OCI-M1 (cell line): ENCODE measurements at regions not wholly inside any gene's neighbourhood (a gene's known extent, or its start where the extent isn't known, plus 50 kb on each side); places are given as distances from the start of the nearest gene placed in this dataset.
A peak's percentile ranks its signal among the peaks of the same experiment; 100 is the strongest.

ENCODE experiments used
- DNase-seq: peaks from one replicate; lab custom pipeline; 2025; lab: John Stamatoyannopoulos, UW

DNA sequence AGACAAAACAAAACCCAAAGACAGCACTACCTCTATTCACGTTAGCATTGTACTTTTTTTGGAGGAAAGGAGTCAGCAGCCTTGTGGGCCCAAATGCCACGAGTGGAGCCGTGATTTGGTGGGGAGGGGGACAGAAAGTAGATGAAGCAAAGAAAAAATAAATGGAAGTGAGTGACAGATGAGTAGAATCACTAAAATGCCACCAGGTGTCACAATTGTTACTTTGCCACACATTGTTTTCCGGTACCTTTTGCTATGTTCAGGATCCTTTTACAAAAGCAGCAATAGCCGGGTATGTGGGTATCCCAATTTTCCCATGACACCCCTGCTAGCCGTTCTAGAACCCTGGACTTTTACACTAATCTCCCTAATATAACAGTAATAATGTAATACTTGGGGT is 85.0 kb upstream of the AK4 start:
- DNase-seq = peak; percentile 32

DNA sequence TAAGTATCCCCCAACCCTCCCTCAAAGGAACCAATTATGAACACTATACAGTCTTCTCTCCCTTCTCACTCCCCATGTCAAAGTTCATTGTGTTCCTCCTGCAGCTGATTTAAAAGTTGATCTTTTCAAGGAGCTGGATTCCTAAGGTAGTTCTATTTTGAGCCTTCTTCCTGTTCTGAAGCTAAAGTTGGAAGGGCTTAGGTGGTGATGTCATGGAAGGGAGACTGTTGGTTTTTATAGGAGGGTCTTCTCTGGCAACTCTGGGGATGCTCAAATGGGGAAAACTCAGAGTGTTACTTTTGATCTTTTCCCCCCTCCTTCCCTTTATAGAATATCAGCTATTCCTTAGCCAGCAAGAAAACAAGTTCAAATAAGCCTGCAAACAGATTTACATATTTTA is 83.0 kb upstream of the AK4 start:
- no peak for DNase-seq

DNA sequence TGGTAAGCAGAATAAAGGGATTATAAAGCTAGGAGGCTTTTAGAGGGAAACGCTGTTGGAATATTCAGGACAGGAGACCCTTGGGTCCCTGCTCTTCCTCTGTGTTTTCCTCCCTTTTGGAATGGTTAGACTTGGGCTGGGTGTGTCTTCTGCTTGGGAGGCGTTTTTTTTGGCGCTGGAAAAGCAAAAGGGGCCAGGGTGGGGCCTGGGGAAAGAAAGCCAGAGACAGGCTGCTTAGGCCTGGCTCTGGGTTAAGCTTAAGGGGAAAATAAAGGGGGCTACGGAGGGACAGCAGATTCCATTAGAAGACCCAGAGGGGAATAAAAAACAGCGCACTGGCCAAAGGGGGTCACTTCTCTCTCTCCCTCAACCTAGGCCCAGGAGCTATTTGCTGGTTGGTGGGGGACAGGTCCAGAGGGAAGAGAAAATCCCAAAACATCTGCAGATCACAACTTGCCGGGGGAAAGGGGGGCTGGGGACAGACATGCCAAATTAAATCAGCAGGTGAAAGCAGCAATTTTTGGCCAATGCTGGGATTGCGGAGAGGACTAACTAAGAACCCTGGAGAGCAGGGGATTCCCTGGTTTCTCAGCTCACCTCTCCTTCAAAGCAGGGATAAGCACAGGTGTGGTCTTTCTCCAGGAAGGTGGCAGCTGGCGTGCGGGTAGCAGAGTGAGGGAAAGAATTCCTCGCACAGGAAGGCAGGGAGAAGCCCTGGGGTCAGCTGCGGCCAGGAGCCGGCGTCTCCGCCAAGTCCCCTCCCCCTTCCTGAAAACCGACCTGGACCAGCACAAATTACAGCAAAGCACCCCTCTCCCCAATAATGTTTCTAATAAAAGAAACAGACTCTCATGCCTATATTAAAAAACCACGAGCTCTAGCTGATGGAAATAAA is 82.2 kb upstream of the AK4 start:
- DNase-seq = peak; percentile 45

- DNase-seq = no peak
These were observed 81.6 kb upstream of the AK4 start for GRCh38 chr1:65066419-65066765.

DNA sequence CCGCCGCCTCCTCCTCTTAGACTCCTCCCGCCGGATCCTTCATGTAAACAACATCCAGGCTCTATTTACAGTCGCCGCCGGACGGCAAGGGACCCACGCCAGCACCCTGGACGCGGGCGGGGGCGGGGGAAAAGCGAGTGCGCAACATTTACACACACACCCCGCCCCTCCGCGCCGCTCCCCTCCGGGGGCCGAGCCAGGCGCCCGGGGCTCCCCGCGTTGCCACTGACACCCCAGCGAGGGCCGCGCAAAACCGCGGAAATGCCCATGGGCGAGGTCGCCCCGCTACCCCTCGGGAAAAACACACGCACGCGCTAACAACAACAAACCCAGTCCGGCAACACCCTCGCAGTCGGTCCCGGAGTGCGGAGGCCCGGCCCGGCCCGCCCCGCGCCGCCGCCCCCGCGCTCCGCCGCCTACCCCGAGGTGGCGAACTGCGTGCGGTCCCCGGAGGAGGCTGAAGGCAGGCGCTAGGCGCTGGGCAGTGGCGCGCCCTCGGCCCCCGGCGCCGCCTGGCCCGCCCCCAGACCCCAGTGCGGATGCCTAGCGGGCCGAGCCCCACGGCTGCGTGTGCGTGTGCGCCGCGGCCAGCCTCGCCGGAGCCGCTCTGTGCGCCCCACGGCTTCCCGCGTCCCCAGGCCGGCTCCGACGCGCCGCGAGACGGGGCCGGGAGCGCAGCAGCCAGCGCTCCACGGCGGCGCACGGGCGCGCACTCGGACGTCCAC is 81.1 kb upstream of the AK4 start:
- DNase-seq = peak; percentile 83

DNA sequence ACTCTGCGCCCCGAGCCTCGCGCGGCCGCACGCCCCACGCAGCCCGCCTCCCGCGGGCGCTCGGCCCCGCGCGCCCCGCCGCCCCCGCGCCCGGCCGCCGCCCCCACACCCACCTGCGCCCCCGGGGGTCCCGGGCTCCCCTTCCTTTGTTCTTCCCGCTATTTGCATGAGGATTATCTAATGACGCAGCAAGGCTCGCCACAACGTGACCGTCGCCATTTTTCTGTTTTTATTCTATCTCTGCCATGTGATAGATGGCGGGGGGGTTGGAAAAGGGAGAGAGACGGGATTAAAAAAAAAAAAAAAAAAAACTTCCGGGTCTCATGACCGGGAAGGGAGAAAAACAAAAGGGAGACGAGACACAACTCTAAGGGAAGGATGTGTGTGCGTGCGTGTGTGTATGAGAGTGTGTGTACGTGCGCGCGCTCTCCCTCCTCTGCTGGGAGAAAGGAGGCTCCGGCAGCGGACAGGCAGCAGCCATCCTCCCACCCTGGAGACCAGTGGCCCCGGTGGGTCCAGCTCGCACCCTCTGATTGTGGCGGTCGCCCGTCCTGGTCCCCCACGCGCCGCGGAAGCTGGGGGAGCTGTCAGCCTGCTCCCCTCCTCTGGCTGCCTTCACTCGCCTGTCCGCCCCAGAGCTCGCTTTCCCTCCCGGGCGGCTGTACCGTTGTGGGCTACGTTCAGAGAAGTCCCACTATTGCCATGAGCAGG is 80.4 kb upstream of the AK4 start:
- DNase-seq = peak; percentile 86

GRCh38 chr1:65068202-65069010 is 79.6 kb upstream of the AK4 start:
- DNase-seq = peak; percentile 85

- DNase-seq = no peak
These were observed 78.9 kb upstream of the AK4 start for GRCh38 chr1:65069011-65069565.

- no peak for DNase-seq
These were observed 75.2 kb upstream of the AK4 start for GRCh38 chr1:65072845-65073244.

DNA sequence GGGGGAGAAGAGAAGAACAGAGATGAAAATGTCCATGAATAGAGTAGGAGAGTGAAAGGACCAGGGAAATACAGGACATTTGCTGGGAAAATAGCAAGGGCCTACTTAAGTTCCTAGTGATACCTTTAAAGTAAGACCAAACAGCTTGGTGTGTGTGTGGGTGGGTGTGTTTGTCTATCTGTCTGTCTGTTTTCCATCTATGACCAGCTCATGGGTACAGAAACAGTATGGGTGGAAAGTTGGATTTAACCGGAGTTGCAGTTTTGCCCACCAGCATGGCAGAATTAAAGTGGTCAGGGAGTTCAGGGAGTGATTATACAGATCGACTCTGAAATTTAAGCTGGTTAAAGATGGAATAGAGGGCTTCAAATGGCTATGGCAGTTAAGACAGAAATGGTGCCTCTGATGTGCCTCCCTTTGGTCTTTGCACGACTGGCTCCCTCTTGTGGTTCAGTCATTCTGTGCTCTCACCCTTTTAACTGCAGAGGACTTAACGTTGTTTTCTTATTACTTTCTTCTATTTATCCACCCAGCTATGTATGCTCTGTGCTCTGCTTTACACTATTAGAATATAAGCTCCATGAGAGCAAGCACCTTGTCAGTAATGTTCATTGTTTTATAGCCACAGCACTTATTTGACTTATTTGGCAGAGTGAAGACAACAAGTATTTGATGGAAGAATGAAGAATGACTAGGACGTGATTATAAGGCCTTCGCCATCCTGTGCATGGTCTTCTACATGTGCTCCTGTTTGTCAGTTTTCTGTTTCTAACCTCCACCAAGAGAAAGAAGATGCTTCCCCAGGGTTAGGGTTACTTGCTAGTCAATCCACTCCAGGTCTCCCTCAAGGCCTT is 72.7 kb upstream of the AK4 start:
- peak; percentile 82 for DNase-seq

DNA sequence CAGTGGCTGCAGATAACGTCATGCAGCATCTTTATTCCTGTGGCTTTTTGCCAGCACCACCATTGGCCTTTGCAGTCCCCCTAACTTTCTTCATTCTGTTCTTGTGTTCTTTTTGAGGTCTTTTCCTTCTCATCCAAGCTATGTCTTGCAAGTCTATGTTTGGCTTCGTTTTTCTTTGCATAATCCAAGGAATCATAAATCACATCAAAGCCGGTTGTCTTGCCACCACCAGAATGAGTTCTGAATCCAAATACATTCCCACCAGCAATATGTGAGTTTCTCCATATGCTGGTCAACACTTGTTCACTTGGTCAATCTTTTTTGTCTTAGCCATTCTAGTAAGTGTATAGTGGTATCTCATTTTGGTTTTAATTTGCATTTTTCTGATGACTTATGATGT is 70.6 kb upstream of the AK4 start:
- DNase-seq = no peak

- DNase-seq = no peak
These were observed 68.1 kb upstream of the AK4 start for GRCh38 chr1:65079941-65080340.

DNA sequence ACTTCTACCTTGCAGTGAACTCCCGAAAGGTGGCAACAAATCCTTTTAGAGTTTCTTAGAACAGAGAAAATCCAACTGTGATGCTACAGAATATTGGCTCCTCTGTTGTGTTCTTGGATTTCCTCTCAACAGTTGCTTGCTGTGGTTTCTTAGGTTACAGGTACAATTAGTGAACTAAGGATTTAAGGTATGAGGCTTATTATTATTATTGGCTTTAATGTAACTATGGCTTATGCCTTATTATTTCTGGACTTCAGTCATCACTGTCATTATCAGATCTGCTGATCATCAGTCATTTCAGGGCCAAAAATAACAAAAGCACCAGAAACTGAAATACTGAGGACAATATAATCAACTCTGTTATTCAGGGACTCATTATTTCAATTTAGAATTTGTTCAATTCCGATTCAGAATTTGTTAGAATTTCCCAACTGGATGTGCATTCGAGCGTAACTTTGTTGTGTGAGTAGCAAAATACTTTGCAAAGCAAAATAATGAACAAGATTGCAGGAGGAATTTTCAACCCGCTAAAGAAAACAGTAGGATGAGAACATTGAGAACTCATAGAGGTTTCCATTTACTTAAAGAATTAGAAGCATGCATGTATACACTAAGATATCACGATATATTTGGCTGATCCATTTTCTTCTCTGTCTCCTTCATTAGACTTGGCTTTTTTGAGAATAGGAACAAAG is 65.5 kb upstream of the AK4 start:
- no peak for DNase-seq

DNA sequence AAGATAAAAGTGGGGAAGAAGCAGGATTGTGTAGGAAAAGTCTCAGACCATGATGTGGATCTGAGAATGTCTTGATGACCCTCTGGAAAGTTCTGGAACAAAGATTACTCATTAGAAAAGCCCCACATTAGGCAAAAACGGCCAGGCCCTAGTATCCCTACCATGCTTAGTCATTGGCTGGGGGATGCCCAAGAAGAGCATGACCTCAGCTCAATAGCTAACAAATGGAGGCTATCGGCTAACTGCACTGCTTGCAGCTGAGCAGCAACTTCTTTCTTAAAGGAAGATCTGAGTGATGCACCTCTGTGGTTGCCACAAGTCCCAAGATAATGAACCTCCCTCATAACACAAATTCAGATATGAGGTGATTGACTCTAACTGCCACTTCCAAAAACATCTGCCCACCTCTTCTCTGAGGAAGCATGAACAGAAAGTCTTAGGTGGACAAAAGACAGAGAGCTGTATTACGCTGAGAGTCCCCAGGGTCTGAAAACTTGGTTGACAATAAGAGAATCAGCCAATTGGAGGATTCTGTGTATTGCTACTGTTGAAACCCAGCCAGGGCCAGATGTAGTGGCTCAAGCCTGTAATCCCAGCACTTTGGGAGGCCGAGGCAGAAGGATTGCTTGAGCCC is 64.6 kb upstream of the AK4 start:
- DNase-seq = peak; percentile 31

- peak; percentile 17 for DNase-seq
These were observed 63.9 kb upstream of the AK4 start for GRCh38 chr1:65084066-65084465.

DNA sequence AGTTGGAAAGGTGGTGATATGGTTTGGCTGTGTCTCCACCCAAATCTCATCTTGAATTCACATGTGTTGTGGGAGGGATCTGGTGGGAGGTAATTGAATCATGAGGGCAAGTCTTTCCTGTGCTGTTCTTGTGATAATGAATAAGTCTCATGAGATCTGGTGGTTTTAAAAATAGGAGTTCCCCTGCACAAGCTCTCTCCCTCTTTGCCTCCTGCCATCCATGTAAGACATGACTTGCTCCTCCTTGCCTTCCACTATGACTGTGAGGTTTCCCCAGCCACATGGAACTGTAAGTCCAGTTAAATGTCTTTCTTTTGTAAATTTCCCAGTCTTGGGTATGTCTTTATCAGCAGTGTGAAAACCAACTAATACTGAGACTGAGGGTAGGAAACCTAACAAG is 60.5 kb upstream of the AK4 start:
- peak; percentile 23 for DNase-seq

- no peak for DNase-seq
These were observed 57.6 kb upstream of the AK4 start for GRCh38 chr1:65090406-65090805.

DNA sequence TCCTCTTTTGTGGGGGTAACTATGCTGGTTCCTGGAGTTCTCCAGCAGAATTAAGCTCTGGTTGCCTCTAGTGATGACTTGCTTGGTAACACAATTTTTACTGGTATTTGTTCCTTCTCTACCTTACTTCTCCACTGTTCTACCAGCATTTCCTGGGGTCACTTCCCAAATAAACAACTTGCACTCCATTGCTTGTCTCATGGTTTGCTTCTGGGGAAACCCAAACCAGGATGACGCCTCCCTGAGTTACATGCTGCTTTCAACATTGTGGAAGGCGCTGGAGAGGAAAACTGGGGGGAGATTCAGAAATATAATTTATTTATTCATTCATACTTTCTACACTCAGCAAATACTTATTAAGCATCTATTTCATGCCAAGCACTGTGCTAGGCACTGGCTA is 55.3 kb upstream of the AK4 start:
- DNase-seq = no peak

DNA sequence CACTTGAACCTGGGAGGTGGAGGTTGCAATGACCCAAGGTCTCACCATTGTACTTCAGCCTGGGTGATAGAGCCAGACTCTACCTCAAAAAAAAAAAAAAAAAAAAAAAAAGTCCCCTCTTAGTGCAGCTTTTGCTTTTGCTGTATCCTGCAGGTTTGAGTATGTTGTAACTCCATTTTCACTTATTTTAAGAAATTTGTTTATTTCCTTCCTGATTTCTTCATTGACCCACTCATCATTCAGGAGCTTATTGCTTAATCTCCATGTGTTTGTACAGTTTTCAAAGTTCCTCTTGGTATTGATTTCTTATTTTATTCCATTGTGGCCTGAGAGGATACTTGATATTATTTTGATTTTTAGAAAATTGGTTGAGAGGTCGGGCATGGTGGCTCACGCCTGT is 50.9 kb upstream of the AK4 start:
- DNase-seq = no peak
